A673 (cell line): ENCODE measurements at regions not wholly inside any gene's neighbourhood (a gene's known extent, or its start where the extent isn't known, plus 50 kb on each side); places are given as distances from the start of the nearest gene placed in this dataset.

Experiments
- EZH2 ChIP-seq: fragments of 200-600 bp; sonication (generic); IDR thresholded peaks from 2 replicates; pipeline ENCODE4 v1.6.1; 2017; ENCODE audit warnings: borderline replicate concordance, low read depth, mild to moderate bottlenecking, mixed read lengths, antibody characterized with exemption, low read length; ENCODE audit not compliant: poor library complexity, severe bottlenecking
- TF ChIP-seq, protein P1 (sequence below): fragments of 300-800, 200-600 bp; sonication (generic); conservative IDR thresholded peaks from 2 replicates; pipeline ENCODE4 v1.5.1; 2017; ENCODE audit warnings: low read depth, mild to moderate bottlenecking, antibody characterized with exemption, low read length, moderate library complexity, mixed read lengths

DNA sequence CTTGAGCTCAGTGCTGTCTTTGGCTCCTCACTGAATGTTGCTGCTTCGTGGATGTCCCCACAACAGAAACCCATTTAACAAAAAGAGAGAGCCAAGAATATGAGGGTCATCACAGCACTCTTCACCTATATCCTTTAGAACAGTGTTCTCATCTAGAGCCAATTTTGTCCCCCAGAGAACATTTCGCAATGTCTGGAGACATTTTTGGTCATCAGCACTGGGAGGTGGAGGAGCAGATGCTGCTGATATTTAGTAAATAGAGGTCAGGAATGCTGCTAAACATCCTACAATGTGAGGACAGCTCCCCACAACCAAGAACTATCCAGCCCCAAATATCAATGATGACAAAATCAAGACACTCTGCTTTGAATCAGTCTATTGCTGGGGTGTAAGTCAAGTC is 92.5 kb downstream of the BBS10 start:
- TF ChIP-seq, protein P1, sequence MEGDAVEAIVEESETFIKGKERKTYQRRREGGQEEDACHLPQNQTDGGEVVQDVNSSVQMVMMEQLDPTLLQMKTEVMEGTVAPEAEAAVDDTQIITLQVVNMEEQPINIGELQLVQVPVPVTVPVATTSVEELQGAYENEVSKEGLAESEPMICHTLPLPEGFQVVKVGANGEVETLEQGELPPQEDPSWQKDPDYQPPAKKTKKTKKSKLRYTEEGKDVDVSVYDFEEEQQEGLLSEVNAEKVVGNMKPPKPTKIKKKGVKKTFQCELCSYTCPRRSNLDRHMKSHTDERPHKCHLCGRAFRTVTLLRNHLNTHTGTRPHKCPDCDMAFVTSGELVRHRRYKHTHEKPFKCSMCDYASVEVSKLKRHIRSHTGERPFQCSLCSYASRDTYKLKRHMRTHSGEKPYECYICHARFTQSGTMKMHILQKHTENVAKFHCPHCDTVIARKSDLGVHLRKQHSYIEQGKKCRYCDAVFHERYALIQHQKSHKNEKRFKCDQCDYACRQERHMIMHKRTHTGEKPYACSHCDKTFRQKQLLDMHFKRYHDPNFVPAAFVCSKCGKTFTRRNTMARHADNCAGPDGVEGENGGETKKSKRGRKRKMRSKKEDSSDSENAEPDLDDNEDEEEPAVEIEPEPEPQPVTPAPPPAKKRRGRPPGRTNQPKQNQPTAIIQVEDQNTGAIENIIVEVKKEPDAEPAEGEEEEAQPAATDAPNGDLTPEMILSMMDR, result no peak
- TF ChIP-seq EZH2, result no peak
